AG09319 (cell line): ENCODE measurements at regions not wholly inside any gene's neighbourhood (a gene's known extent, or its start where the extent isn't known, plus 50 kb on each side); places are given as distances from the start of the nearest gene placed in this dataset.
"Not testable (repeated sequence)": the region's sequence is repeated elsewhere in the genome, so short reads cannot be mapped to it uniquely, and the experiment has no call there.

Source experiments
- DNase-seq: peaks from one replicate; pipeline ENCODE4 v3.0.0-alpha.2; 2010; ENCODE audit warnings: low read depth; ENCODE audit errors: extremely low read depth
- CTCF ChIP-seq: IDR thresholded peaks from 2 replicates; pipeline ENCODE4 v1.5.1; 2011; ENCODE audit warnings: low read depth, mild to moderate bottlenecking, inconsistent platforms, low read length, moderate library complexity

DNA sequence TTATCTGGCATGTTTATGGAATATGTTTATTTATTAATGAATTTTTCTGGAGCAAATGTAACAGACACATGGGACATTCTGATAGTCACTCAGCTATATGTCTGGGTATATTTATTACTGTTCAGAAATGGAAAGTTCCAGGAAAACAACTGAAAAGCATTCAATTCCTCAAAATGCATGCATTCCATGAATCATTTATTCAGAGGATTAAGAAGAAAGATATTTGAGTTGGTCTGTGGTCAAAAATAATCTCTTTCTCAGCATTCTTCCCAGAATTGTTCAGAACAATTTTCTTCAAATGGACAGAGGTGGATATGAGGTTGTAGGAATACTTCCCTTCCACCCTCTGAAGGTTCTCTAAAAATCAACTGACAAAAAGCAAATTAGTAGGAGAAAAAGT, 97.6 kb upstream of the ITGB1 start:
- no peak for TF ChIP-seq CTCF
- no peak for DNase-seq

DNA sequence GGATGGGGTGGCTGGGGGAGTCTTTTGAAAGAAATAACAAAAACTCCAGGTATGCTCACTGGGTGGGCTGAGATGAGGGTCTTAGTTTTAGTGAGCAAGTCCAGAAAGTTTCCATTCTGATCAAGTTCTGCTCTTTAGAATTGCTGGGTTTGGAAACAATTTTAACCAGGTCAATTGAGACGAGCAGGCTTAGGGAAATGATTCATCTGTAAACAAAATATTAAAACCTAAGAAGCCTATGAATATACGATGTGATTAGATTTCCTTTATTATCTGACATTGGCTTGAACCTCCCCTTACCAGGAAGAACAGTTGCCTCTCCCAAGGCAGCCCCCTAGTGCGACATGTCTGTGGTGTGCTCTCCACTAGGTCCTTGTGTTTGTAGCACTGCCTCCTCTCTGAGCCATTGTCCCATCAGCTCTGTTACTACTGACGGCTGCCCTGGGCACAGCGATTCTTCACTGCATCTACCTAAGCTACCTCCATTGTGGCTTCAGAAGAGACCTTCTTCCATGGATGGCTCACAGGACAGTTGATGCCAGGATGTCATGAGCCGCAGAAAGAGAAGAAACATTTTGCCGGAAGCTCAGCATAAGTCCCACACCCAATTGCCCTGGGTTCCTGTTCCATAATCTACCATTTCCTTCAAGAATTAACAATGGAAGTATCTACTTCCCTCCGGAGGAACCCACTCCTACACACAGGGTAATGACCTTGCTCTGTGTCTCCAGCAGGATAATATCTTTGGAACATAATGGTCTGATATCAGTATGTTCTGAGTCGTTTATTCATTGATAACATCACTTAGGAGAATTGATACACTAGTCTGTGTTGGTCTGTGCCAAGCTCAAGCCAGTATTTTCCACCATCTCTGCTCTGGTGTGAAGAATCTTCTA, 95.1 kb upstream of the ITGB1 start:
- TF ChIP-seq CTCF, result no peak
- no peak for DNase-seq

DNA sequence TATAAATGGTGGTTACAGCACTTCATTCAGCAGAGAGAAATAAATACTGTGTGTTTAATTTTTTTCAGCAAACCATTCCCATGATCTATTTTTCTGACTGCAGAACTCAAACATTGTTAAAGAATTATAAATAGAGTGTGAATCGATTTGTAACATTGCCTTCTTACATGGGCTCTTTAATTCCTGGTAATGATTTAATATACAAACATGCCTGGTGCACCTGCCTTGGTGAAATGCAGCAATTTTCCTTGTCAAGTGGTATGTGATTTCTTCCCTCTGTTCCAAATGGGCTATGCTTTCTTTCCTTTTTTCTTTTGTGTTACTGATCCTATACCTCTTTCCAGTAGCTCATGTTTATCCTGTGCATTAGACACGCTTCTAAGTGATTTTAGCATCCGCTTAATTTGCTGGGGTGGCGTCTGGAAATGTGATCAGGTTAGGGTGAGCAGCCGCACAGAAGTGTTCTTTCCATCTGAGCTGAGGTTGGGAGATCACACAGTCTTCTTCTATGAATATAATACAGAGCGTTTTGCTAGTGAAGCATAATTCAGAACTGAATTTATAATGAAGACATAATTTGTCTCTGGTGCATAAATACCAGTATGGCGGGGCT, 94.3 kb upstream of the ITGB1 start:
- DNase-seq, result no peak
- TF ChIP-seq CTCF, result no peak

DNA sequence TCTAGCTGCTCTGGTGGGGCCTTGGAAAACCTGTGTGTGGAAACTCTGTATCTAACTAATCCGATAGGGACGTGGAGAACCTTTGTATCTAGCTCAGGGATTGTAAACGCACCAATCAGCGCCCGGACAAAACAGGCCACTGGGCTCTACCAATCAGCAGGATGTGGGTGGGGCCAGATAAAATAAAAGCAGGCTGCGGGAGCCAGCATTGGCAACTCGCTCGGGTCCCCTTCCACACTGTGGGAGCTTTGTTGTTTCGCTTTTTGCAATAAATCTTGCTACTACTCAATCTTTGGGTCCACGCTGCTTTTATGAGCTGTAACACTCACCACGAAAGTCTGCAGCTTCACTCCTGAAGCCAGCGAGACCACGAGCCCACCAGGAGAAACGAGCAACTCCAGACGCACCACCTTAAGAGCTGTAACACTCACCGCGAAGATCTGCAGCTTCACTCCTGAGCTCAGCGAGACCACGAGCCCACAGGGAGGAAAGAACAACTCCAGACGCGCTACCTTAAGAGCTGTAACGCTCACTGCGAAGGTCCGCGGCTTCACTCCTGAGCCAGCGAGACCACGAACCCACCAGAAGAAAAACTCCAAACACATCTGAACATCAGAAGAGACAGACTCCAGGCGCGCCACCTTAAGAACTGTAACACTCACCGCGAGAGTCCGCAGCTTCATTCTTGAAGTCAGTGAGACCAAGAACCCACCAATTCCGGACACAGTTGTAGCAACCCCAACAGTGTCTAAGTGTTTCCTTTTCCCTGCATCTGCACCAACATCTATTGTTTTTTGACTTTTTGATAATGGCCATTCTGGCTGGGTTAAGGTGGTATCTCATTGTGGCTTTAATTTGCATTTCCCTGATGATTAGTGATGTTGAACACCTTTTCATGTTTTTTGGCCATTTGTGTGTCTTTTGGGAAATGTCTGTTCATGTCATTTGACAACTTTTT, 92.2 kb upstream of the ITGB1 start:
- DNase-seq, result not testable (repeated sequence)

DNA sequence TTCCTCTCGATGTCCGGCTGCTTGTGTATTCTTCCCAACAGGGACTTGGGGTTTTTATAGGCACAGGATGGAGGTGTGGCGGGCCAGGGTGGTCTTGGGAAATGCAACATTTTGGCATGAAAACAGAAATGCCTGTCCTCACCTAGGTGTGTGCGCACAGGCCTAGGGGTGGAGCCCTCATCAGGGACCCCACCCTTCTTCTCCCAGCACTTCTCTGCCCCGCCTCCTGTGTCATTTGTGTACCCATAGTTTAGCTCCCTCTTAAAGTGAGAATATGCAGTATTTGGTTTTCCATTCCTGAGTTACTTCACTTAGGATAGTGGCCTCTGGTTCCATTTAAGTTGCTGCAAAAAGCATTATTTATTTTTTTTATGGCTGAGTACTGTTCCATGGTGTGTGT, 90.2 kb upstream of the ITGB1 start:
- no peak for TF ChIP-seq CTCF

GRCh38 chr10:33047655-33048054, 89.6 kb upstream of the ITGB1 start:
- peak; percentile 8 for TF ChIP-seq CTCF
- DNase-seq, result no peak

More for the DNA sequence above, 90.2 kb upstream of the ITGB1 start:
- DNase-seq, result no peak

DNA sequence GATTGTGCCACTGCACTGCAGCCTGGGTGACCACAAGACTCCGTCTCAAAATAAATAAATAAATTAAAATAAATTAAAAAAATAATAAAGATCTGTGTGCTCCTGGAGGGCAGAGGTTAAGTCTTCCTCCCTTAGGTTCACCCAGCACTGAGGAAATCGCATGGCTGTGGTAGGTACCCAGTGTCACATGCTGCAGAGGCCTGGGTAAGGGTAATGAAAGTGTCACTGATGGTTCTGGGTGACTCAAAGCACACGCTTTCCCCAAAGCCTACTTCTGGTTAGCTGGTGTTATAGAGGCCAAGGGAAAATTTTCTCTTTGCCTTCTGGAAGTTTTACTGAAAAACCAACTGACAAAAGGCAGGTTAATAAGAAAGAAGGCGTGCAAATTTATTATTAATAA, 88.8 kb upstream of the ITGB1 start:
- DNase-seq, result no peak
- no peak for TF ChIP-seq CTCF
